HFFc6 (cell line): ENCODE measurements at regions not wholly inside any gene's neighbourhood (a gene's known extent, or its start where the extent isn't known, plus 50 kb on each side); places are given as distances from the start of the nearest gene placed in this dataset.

ENCODE experiments used
- DNase-seq: peaks from one replicate; pipeline ENCODE4 v3.0.0-alpha.2; 2018
- H3K27ac Mint-ChIP-seq: 2 replicates; pipeline ENCODE4 v1.8.0; 2020; ENCODE audit warnings: mild to moderate bottlenecking, mixed read lengths
- H3K27me3 Mint-ChIP-seq: 2 replicates; pipeline ENCODE4 v1.8.0; 2021; ENCODE audit warnings: mild to moderate bottlenecking, moderate library complexity, mixed read lengths; ENCODE audit not compliant: insufficient read depth
- H3K36me3 Mint-ChIP-seq: 2 replicates; pipeline ENCODE4 v1.8.0; 2021; ENCODE audit warnings: low read depth, mixed read lengths
- H3K4me1 Mint-ChIP-seq: 2 replicates; pipeline ENCODE4 v1.8.0; 2020; ENCODE audit warnings: low read depth, mixed read lengths
- H3K4me3 Mint-ChIP-seq: 2 replicates; pipeline ENCODE4 v1.8.0; 2020; ENCODE audit warnings: mild to moderate bottlenecking, moderate library complexity, mixed read lengths
- H3K9me3 Mint-ChIP-seq: 2 replicates; pipeline ENCODE4 v1.8.0; 2020; ENCODE audit warnings: mild to moderate bottlenecking, mixed read lengths
- CTCF ChIP-seq: fragments of 200-600 bp; sonication (generic); IDR thresholded peaks from 2 replicates; pipeline ENCODE4 v1.5.0; 2021; ENCODE audit warnings: antibody characterized with exemption, mild to moderate bottlenecking

GRCh38 chr1:25043228-25043580 lies 113.1 kb upstream of the RUNX3 start:
- Mint-ChIP-seq H3K4me3 (no peak overlapping the region), H3K27ac (no peak overlapping the region), H3K4me1 (no peaks in the 10 kb centered on the region), H3K27me3 (peaks cover 42% of the 10 kb centered on the region), H3K9me3 (no peaks in the 10 kb centered on the region), H3K36me3 (no peaks in the 10 kb centered on the region)
- DNase-seq = no peak
- no peak for TF ChIP-seq CTCF

GRCh38 chr1:25042331-25043227 lies 112.5 kb upstream of the RUNX3 start:
- peaks cover 37% of the 10 kb centered on the region for H3K27me3 Mint-ChIP-seq
- no peak for DNase-seq

DNA sequence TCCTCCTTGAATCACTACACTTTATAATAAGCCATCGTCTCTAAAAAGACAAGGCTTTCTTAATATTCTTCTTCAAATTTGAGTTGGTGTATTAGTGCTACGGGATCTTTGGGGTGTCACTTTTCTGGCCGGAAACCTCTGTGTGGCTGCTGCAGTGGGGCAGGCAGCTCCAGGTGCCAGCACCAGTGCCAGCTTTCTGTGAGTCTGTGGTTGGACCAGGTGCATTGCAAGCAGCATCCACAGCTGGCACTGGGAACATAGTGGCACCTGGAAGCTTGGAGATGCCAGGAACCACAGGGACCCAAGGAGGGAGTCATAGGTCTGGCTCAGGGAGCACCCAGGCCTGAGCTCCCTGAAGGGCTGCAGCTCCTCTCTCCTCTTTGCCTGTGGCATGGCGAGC lies 111.8 kb upstream of the RUNX3 start:
- H3K4me1 Mint-ChIP-seq = no peaks in the 10 kb centered on the region
- peaks cover 33% of the 10 kb centered on the region for H3K27me3 Mint-ChIP-seq
- H3K36me3 Mint-ChIP-seq = no peaks in the 10 kb centered on the region
- H3K4me3 Mint-ChIP-seq = no peak overlapping the region
- no peak overlapping the region for H3K27ac Mint-ChIP-seq
- DNase-seq = no peak
- no peak for TF ChIP-seq CTCF
- H3K9me3 Mint-ChIP-seq = no peaks in the 10 kb centered on the region

More at GRCh38 chr1:25042331-25043227, 112.5 kb upstream of the RUNX3 start:
- Mint-ChIP-seq H3K27ac (no peak overlapping the region), H3K4me1 (no peaks in the 10 kb centered on the region), H3K36me3 (no peaks in the 10 kb centered on the region), H3K4me3 (no peak overlapping the region), H3K9me3 (no peaks in the 10 kb centered on the region)
- no peak for TF ChIP-seq CTCF

- Mint-ChIP-seq H3K9me3 (no peaks in the 10 kb centered on the region), H3K27ac (no peak overlapping the region), H3K4me3 (no peak overlapping the region), H3K4me1 (no peaks in the 10 kb centered on the region), H3K27me3 (peaks cover 30% of the 10 kb centered on the region), H3K36me3 (no peaks in the 10 kb centered on the region)
- TF ChIP-seq CTCF = no peak
- no peak for DNase-seq
These were observed 110.1 kb upstream of the RUNX3 start for GRCh38 chr1:25040122-25040685.

GRCh38 chr1:25039229-25039628 lies 109.2 kb upstream of the RUNX3 start:
- no peaks in the 10 kb centered on the region for H3K4me1 Mint-ChIP-seq
- H3K27me3 Mint-ChIP-seq = peaks cover 29% of the 10 kb centered on the region
- peak; percentile 59 for TF ChIP-seq CTCF
- DNase-seq = peak; percentile 12
- no peak overlapping the region for H3K4me3 Mint-ChIP-seq
- H3K36me3 Mint-ChIP-seq = no peaks in the 10 kb centered on the region
- no peak overlapping the region for H3K27ac Mint-ChIP-seq
- no peaks in the 10 kb centered on the region for H3K9me3 Mint-ChIP-seq
